Ovary (tissue), 7 donors: ENCODE measurements at regions not wholly inside any gene's neighbourhood (a gene's known extent, or its start where the extent isn't known, plus 50 kb on each side); places are given as distances from the start of the nearest gene placed in this dataset.

Experiments
- DNase-seq, 5 donors: peaks; one replicate each; pipeline ENCODE4 v3.0.0-alpha.2; 2019 to 2020
- H3K27ac ChIP-seq, 2 donors: fragments of 200-600 bp; one replicate each; pipeline versions ENCODE4 v1.5.1 to v1.8.0; 2019 to 2022
- H3K27me3 ChIP-seq: fragments of 200-600 bp; one replicate; pipeline ENCODE4 v1.8.0; 2022
- H3K36me3 ChIP-seq: fragments of 200-600 bp; sonication (generic); one replicate; pipeline ENCODE4 v1.5.1; 2019
- H3K4me1 ChIP-seq: one replicate; pipeline ENCODE4 v1.8.1; 2013; ENCODE audit warnings: mild to moderate bottlenecking, moderate library complexity; ENCODE audit not compliant: insufficient read depth
- H3K4me3 ChIP-seq: fragments of 200-600 bp; sonication (generic); one replicate; pipeline ENCODE4 v1.5.1; 2017
- H3K9me3 ChIP-seq, 2 donors: fragments of 200-600 bp in 1 of 2; sonication (generic) in 1 of 2; one replicate each; pipeline versions ENCODE4 v1.5.1 to v1.8.1; 2013 to 2019; ENCODE audit warnings: mild to moderate bottlenecking in 1 of 2, moderate library complexity in 1 of 2
- EP300 ChIP-seq: sonication (generic); formaldehyde crosslinking; IDR thresholded peaks from one replicate; pipeline ENCODE4 v1.6.1; 2017; ENCODE audit warnings: antibody characterized with exemption
- POLR2A ChIP-seq: fragments of 450-650 bp; IDR thresholded peaks from one replicate; pipeline ENCODE4 v1.6.1; 2017; ENCODE audit warnings: antibody characterized with exemption, mild to moderate bottlenecking, moderate library complexity
- WGBS, 3 donors: extraction: QIAGEN DNeasy Blood & Tissue Kit in 1 of 3; methylation state at CpG; one replicate each; pipeline versions ENCODE4 v1.1.5 to v1.1.7; 2013 to 2017; 5-methylcytosine and 5-hydroxymethylcytosine counted together
- intact Hi-C, 4 donors: fragments of 100-400 bp; cut with DNase I; formaldehyde crosslinking; loops; one replicate each; pipeline versions ENCODE4 v1.11.0 to v1.15.1; 2022 to 2023
- TF ChIP-seq, protein P1 (sequence below), 3 donors: fragments of 450-650 bp in 2 of 3; fragments of 200-600 bp in 1 of 3; IDR thresholded peaks; one replicate each; pipeline versions ENCODE4 v1.5.1 to v1.8.0; 2016 to 2022; ENCODE audit warnings: antibody characterized with exemption in 3 of 3, mild to moderate bottlenecking in 1 of 3
- donor health status: DM: no; HTN: no; CAD: no; lungs with moderate emphysema.
- donor health status: DM: no; HTN: no; CAD: no.
- donor health status: Bipolar disorder and iron deficiency.
- donor health status: DM: no; HTN: no; CAD: no.
- donor health status: DM: yes; HTN: yes; CAD: no.

DNA sequence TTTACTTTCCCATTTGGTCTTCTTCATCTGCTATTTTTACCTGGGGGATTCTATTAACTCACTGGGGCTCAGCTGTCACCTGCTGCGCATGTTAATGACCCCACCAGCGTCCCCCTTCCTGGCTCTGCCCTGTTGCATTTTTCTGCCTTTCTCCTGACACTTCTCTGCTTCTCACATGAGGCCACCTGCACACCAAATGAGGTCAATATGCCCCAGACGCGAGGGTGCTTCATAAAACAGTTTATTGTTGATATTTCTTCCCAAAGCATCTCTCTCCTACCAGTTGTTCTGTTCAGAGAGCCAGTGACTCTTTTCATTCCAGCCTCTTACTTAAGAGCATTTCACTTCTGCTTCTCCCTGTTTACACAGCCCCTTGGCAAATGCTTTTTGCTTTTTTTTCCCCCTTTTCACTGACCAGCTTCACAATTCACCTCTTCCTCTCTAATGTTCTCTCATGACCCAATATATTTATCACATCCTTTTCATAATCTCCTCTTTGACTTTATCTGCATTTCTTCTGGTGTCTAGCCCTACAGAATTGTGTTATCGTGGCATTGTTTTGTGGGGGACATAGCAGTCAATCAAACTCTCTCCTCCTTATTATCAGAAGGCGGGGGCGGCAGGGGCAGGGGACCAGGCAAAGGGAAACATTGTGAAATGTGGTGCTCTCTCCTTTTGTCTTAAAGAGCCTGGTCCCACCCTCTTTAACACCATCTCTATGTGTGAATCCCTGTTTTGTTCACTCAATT, 545.8 kb upstream of the CITED2 start:
- Histone ChIP-seq H3K4me1 (peaks cover 2% of the 10 kb centered on the region), H3K4me3 (no peak overlapping the region), H3K36me3 (no peaks in the 10 kb centered on the region), H3K9me3 (no peaks in the 10 kb centered on the region), H3K27ac (no peak overlapping the region), H3K27me3 (no peaks in the 10 kb centered on the region)
- WGBS, 3 donors = 42 to 51% (median 48%) methylated on average over 7 of the region's 7 CpGs
- no peak for DNase-seq
- TF ChIP-seq EP300 (no peak), POLR2A (no peak)
- TF ChIP-seq, protein P1, sequence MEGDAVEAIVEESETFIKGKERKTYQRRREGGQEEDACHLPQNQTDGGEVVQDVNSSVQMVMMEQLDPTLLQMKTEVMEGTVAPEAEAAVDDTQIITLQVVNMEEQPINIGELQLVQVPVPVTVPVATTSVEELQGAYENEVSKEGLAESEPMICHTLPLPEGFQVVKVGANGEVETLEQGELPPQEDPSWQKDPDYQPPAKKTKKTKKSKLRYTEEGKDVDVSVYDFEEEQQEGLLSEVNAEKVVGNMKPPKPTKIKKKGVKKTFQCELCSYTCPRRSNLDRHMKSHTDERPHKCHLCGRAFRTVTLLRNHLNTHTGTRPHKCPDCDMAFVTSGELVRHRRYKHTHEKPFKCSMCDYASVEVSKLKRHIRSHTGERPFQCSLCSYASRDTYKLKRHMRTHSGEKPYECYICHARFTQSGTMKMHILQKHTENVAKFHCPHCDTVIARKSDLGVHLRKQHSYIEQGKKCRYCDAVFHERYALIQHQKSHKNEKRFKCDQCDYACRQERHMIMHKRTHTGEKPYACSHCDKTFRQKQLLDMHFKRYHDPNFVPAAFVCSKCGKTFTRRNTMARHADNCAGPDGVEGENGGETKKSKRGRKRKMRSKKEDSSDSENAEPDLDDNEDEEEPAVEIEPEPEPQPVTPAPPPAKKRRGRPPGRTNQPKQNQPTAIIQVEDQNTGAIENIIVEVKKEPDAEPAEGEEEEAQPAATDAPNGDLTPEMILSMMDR (IDR thresholded peaks at IDR 0.05) = no peak
- intact Hi-C loops = no loop called here

DNA sequence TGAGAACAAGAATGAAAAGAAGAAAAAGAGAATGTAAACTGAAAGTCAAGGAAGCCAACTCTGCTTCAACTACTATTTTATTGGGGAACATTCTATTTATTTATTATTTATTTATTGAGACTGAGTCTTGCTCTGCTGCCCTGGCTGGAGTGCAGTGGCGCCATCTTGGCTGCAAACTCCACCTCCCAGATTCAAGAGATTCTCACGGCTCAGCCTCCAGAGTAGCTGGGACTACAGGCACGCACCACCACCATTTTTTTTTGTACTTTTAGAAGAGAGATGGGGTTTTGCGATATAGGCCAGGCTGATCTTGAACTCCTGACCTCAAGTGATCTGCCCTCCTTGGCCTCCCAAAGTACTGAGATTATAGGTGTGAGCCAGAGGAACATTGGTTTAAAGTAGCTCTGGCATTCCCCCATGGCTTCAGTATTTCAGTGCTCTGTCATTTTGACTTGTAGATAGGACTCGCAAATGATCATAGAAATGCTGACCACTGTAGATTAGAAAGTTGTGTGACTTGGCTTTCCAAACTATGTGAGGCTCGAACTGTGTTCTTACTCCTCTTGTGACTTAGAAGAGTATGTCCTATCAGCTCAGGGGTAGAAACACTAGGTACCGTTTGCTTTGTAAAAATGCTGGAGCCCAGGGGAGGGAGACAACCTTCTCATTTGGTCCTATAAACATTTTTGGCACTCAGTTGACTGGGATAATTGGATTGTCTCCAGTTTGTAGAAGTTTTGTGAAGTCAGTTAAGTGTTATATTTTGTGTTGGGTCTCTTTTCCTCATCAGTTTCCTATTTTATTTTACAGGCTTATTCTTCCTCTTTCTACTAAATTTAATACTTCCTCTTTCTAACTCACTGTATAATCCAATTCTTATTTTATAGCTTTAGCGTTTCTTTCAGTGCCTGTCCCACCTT, 544.9 kb upstream of the CITED2 start:
- Histone ChIP-seq H3K27ac (no peak overlapping the region), H3K4me3 (no peak overlapping the region)

DNA sequence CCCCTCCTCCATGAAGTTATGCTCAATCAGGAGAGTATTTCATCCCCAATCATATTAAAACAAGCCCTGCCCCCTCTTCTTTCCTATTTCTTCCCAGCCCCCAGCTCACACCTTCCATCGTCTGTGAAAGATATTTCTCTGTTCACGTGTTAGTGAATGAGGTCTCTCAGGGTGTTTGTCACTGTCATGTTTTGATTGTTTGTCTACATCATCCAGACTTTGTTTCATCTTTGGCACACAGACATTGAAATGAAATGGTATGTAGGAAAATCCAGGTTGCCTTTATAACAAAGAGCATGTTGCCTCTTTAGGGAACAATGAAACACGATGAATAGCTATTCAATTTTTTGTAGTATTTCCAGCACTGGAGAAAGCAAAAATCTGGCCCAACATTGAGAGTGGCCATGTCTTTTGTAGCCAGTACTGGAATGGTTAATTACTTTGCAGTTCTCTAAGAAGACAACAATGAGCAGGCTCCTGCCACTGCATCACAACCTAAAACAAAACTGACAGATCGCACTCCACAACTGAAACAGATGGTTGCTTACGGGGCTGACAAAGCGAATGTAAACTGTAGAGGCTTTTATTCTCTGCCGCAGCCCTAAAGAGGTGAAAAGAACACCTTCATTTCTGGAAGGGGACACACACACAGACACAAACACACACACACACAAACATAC, 543.6 kb upstream of the CITED2 start:
- WGBS, 3 donors = 83 to 91% (median 85%) methylated on average over 7 of the region's 7 CpGs
- H3K27me3 ChIP-seq = no peaks in the 10 kb centered on the region
- TF ChIP-seq POLR2A (no peak), EP300 (no peak)
- TF ChIP-seq, protein P1 (IDR thresholded peaks at IDR 0.05) = no peak
- intact Hi-C loops = no loop called here
- no peak overlapping the region for H3K27ac ChIP-seq
- no peaks in the 10 kb centered on the region for H3K9me3 ChIP-seq
- H3K36me3 ChIP-seq = no peaks in the 10 kb centered on the region
- H3K4me1 ChIP-seq = peaks cover 2% of the 10 kb centered on the region
- H3K4me3 ChIP-seq = no peak overlapping the region
- no peak for DNase-seq

More for the DNA sequence above, 544.9 kb upstream of the CITED2 start:
- Histone ChIP-seq H3K9me3 (no peaks in the 10 kb centered on the region), H3K4me1 (peaks cover 2% of the 10 kb centered on the region), H3K27me3 (no peaks in the 10 kb centered on the region), H3K36me3 (no peaks in the 10 kb centered on the region)
- WGBS, 3 donors = 88% methylated on average over 8 of the region's 8 CpGs
- TF ChIP-seq, protein P1 (IDR thresholded peaks at IDR 0.05) = no peak
- TF ChIP-seq EP300 (no peak), POLR2A (no peak)
- DNase-seq = no peak
- intact Hi-C loops = no loop called here

DNA sequence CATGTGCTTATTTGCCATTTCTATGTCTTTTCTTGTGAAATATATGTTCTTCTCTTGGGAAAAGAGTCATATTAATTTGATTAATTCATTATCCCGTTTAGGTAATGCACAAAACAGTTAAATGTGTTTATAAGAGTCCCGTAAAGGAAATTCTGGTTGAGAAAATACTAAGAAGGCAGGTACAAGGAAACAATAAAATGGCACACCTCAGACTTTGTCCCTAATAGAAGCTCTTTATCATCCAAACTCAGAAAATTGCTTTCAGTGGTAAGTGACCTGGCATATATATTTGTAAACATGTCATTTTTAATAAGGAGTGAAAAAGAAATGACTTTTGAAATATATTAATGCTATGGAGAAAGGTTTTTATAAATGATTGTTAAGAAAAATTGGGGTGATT, 540.5 kb upstream of the CITED2 start:
- 69 to 93% (median 88%) methylated on average over 2 of the region's 2 CpGs for WGBS, 3 donors

More for the DNA sequence above, 540.5 kb upstream of the CITED2 start:
- Histone ChIP-seq H3K36me3 (no peaks in the 10 kb centered on the region), H3K9me3 (no peaks in the 10 kb centered on the region), H3K4me1 (peaks cover under 1% of the 10 kb centered on the region), H3K4me3 (no peak overlapping the region), H3K27me3 (no peaks in the 10 kb centered on the region), H3K27ac (no peak overlapping the region)
- intact Hi-C loops = no loop called here
- DNase-seq = no peak
- TF ChIP-seq EP300 (no peak), POLR2A (no peak)
- TF ChIP-seq, protein P1 (IDR thresholded peaks at IDR 0.05) = no peak
